ENCODE measurements at regions not wholly inside any gene's neighbourhood (a gene's known extent, or its start where the extent isn't known, plus 50 kb on each side); places are given as distances from the start of the nearest gene placed in this dataset.

GRCh38 chr22:22982616-22983015, 87.7 kb upstream of the GNAZ start:
- no peak for DNase-seq (ENCODE audit: low read depth)
- no peak for TF ChIP-seq CTCF (conservative IDR thresholded peaks at IDR 0.05; ENCODE audit: control insufficient read depth, insufficient read depth, low read depth, low read length)
- no peak overlapping the region for H3K4me3 ChIP-seq (ENCODE audit: control insufficient read depth, low read depth, low read length)

- H3K4me3 ChIP-seq (ENCODE audit: control insufficient read depth, low read depth, low read length): no peak overlapping the region
- DNase-seq (ENCODE audit: low read depth): no peak
- no peak for TF ChIP-seq CTCF (conservative IDR thresholded peaks at IDR 0.05; ENCODE audit: control insufficient read depth, insufficient read depth, low read depth, low read length)
Observed at GRCh38 chr22:22983123-22983522, 87.2 kb upstream of the GNAZ start.

GRCh38 chr22:22983816-22984215, 86.5 kb upstream of the GNAZ start:
- no peak for TF ChIP-seq CTCF (conservative IDR thresholded peaks at IDR 0.05; ENCODE audit: control insufficient read depth, insufficient read depth, low read depth, low read length)
- no peak for DNase-seq (ENCODE audit: low read depth)

GRCh38 chr22:22984967-22985366, 85.4 kb upstream of the GNAZ start:
- TF ChIP-seq CTCF (conservative IDR thresholded peaks at IDR 0.05; ENCODE audit: control insufficient read depth, insufficient read depth, low read depth, low read length): no peak
- DNase-seq (ENCODE audit: low read depth): no peak
- no peak overlapping the region for H3K4me3 ChIP-seq (ENCODE audit: control insufficient read depth, low read depth, low read length)

More at GRCh38 chr22:22983816-22984215, 86.5 kb upstream of the GNAZ start:
- H3K4me3 ChIP-seq (ENCODE audit: control insufficient read depth, low read depth, low read length): no peak overlapping the region

GRCh38 chr22:22986008-22986407, 84.3 kb upstream of the GNAZ start:
- DNase-seq (ENCODE audit: low read depth): no peak
- no peak overlapping the region for H3K4me3 ChIP-seq (ENCODE audit: control insufficient read depth, low read depth, low read length)
- no peak for TF ChIP-seq CTCF (conservative IDR thresholded peaks at IDR 0.05; ENCODE audit: control insufficient read depth, insufficient read depth, low read depth, low read length)

- no peak for TF ChIP-seq CTCF (conservative IDR thresholded peaks at IDR 0.05; ENCODE audit: control insufficient read depth, insufficient read depth, low read depth, low read length)
- no peak for DNase-seq (ENCODE audit: low read depth)
- H3K4me3 ChIP-seq (ENCODE audit: control insufficient read depth, low read depth, low read length): no peak overlapping the region
Observed at GRCh38 chr22:22986640-22987039, 83.7 kb upstream of the GNAZ start.

GRCh38 chr22:22988150-22988549, 82.2 kb upstream of the GNAZ start:
- H3K4me3 ChIP-seq (ENCODE audit: control insufficient read depth, low read depth, low read length): no peak overlapping the region
- TF ChIP-seq CTCF (conservative IDR thresholded peaks at IDR 0.05; ENCODE audit: control insufficient read depth, insufficient read depth, low read depth, low read length): no peak
- DNase-seq (ENCODE audit: low read depth): no peak
